RWPE2 (cell line): ENCODE measurements at regions not wholly inside any gene's neighbourhood (a gene's known extent, or its start where the extent isn't known, plus 50 kb on each side); places are given as distances from the start of the nearest gene placed in this dataset.
"Not testable (repeated sequence)": the region's sequence is repeated elsewhere in the genome, so short reads cannot be mapped to it uniquely, and the experiment has no call there.

Experiments
- ATAC-seq: fragments of 200-7000 bp; cut with Tn5 transposase; 3 replicates; pipeline ENCODE4 v1.9.1; 2021; ENCODE audit warnings: low read depth
- DNase-seq: peaks from one replicate; pipeline ENCODE4 v3.0.0-alpha.2; 2020; ENCODE audit warnings: low spot score
- H3K27ac ChIP-seq: fragments of 450-650 bp; 2 replicates; pipeline ENCODE4 v1.5.1; 2017; ENCODE audit warnings: mild to moderate bottlenecking; ENCODE audit not compliant: poor library complexity, severe bottlenecking
- H3K27me3 ChIP-seq: fragments of 250-450 bp; sonication (Bioruptor Pico); 2 replicates; pipeline ENCODE4 v1.5.1; 2021; ENCODE audit warnings: mild to moderate bottlenecking, moderate library complexity; ENCODE audit not compliant: insufficient read depth, poor library complexity, severe bottlenecking
- H3K36me3 ChIP-seq: fragments of 250-450 bp; sonication (Bioruptor Pico); 2 replicates; pipeline ENCODE4 v1.5.1; 2020; ENCODE audit warnings: low read depth, mild to moderate bottlenecking, moderate library complexity
- H3K4me1 ChIP-seq: fragments of 250-450 bp; sonication (Bioruptor Pico); 2 replicates; pipeline ENCODE4 v1.5.1; 2021; ENCODE audit warnings: mild to moderate bottlenecking, moderate library complexity; ENCODE audit not compliant: insufficient read depth, poor library complexity, severe bottlenecking
- H3K4me3 ChIP-seq: fragments of 250-450 bp; sonication (Bioruptor Pico); 2 replicates; pipeline ENCODE4 v1.5.1; 2021; ENCODE audit warnings: mild to moderate bottlenecking, moderate library complexity; ENCODE audit not compliant: severe bottlenecking
- H3K9me3 ChIP-seq: fragments of 250-450 bp; sonication (Bioruptor Pico); 2 replicates; pipeline ENCODE4 v1.5.1; 2021; ENCODE audit warnings: mild to moderate bottlenecking, moderate library complexity; ENCODE audit not compliant: severe bottlenecking
- TF ChIP-seq, protein P1 (sequence below): fragments of 450-650 bp; IDR thresholded peaks from one replicate; pipeline ENCODE4 v1.5.1; 2017; ENCODE audit warnings: mild to moderate bottlenecking, moderate library complexity; ENCODE audit not compliant: poor library complexity, severe bottlenecking

DNA sequence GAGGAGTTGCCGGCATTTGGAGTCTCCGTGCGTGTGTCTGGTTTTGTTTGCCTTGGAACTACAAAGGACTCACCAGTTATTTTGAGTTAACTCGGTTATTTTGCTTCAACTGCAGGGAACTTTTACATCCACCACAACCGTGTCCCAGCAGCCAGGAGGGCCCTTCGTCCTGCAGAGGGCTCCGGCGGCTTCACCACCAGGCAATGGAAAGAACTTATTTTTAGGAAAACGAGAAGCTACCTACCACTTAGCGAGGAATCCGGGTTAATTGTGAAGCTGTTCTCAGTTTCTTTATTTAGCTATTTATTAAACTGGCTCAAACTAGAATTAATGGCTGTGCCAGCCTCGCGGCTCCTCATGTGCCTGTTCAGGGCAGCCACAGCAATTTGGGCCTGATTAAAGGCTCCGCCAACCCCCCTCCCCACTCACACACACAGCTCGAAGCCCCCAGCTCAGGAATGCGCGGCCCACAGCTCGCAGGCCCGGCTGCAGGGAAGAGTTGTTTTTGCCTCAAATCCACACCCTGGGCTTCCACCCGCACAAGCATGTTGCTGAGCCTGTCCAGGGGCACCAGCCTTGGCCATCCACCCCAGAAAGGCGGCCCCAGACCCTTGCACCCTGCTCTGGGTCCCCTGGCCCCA lies 55.9 kb upstream of the FGF3 start:
- no peak overlapping the region for H3K27ac ChIP-seq
- no peaks in the 10 kb centered on the region for H3K4me1 ChIP-seq
- no peak overlapping the region for H3K4me3 ChIP-seq
- H3K36me3 ChIP-seq, result no peaks in the 10 kb centered on the region
- DNase-seq, result no peak
- ATAC-seq, result no peak
- no peaks in the 10 kb centered on the region for H3K9me3 ChIP-seq
- TF ChIP-seq, protein P1, sequence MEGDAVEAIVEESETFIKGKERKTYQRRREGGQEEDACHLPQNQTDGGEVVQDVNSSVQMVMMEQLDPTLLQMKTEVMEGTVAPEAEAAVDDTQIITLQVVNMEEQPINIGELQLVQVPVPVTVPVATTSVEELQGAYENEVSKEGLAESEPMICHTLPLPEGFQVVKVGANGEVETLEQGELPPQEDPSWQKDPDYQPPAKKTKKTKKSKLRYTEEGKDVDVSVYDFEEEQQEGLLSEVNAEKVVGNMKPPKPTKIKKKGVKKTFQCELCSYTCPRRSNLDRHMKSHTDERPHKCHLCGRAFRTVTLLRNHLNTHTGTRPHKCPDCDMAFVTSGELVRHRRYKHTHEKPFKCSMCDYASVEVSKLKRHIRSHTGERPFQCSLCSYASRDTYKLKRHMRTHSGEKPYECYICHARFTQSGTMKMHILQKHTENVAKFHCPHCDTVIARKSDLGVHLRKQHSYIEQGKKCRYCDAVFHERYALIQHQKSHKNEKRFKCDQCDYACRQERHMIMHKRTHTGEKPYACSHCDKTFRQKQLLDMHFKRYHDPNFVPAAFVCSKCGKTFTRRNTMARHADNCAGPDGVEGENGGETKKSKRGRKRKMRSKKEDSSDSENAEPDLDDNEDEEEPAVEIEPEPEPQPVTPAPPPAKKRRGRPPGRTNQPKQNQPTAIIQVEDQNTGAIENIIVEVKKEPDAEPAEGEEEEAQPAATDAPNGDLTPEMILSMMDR, result no peak
- H3K27me3 ChIP-seq, result no peaks in the 10 kb centered on the region

DNA sequence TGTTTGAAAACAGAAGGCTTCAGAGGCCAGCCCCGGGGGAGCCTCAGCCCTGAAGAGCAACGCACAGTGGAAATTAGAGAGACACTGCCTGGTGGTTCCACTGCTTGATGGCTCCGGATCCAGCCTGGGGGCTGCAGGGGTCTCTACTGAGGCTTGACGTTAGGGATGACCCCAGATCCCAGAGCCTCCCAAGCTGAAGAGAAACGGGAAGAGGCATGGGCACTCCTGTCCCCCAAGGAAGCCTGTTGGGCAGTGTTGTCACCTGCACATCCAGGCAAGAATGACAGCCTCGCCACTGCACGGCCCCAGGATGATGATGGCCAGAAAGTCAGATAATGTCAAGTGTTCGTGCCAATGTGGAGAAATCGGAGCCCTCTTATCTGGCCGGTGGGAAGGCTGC lies 56.8 kb upstream of the FGF3 start:
- H3K4me1 ChIP-seq, result no peaks in the 10 kb centered on the region
- no peak for DNase-seq
- no peak overlapping the region for H3K27ac ChIP-seq
- no peaks in the 10 kb centered on the region for H3K27me3 ChIP-seq
- no peak overlapping the region for H3K4me3 ChIP-seq
- TF ChIP-seq, protein P1, result no peak
- no peaks in the 10 kb centered on the region for H3K36me3 ChIP-seq
- no peak for ATAC-seq
- H3K9me3 ChIP-seq, result no peaks in the 10 kb centered on the region

DNA sequence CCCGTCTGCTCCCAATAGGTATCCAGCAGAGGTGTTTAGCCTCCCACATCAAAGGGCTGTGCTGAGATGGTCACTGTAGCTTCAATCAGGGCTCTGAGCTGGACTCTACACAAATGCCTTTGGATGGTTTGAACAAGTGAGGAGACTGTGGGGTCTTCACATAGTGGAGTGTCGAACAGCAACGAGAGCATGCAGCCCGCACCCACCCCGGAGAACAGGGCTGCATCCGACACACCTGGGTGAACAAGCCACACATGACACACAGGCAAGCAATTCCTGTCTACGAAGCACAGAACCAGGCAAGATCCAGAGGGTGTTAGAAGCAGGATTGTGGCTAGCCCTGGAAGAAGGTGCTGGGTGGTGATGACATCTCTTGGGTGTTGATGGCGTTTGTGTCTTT lies 58.0 kb upstream of the FGF3 start:
- Histone ChIP-seq H3K36me3 (no peaks in the 10 kb centered on the region), H3K27me3 (no peaks in the 10 kb centered on the region), H3K9me3 (no peaks in the 10 kb centered on the region), H3K4me3 (no peak overlapping the region), H3K27ac (no peak overlapping the region), H3K4me1 (no peaks in the 10 kb centered on the region)
- TF ChIP-seq, protein P1, result no peak
- DNase-seq (no peak), ATAC-seq (no peak)

DNA sequence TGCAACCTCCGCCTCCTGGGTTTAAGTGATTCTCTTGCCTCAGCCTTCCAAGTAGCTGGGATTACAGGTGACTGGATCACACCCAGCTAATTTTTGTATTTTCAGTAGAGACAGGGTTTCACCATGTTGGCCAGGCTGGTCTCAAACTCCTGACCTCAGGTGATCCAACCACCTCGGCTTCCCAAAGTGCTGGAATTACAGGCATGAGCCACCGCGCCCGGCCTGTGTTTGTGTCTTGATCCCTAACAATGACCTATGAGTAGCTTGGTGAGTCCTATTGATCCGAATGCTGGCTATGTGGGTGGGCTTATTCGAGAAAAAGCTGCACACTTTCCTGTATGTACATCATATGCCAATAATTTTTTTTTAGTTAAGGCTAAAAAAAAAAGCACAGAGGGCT lies 58.5 kb upstream of the FGF3 start:
- H3K4me1 ChIP-seq, H3K27me3 ChIP-seq, ATAC-seq, H3K4me3 ChIP-seq, H3K36me3 ChIP-seq, DNase-seq, H3K27ac ChIP-seq, H3K9me3 ChIP-seq: not testable (repeated sequence)

DNA sequence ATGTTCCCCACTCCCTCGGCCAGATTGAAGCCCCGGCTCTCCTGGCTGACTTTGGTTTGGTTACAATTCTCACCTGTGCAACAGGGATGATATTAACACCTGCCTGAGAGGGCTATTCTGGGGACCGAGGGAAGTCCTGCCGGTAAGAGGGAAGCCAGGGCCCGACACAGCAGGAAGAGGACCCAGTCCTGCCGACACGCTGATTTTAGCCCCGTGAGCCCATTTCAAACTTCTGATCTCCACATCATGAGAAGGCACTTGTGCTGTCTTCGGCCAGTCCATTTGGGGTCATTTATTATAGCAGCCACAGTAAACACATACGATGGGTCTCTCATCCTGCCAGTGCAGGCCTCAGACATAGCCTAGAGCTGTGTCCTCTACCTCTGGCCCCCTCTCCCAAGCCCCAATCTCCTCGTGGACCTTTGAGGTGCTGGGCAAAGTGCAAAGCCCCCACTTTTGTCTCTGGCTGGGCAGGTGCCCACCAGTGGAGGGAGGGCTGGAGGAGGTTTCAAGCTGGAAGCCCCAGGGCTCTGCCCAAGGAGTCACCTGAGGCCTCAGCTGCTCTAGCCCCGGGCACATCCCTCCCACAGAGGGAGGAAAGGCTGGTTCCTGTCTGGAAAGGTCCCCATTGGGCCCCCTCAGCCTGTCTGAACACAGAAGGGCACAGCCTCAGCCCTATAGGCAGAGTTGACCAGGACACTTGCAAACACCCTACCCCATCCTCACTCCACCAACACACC lies 59.1 kb upstream of the FGF3 start:
- Histone ChIP-seq H3K27me3 (no peaks in the 10 kb centered on the region), H3K4me3 (no peak overlapping the region), H3K4me1 (no peaks in the 10 kb centered on the region), H3K9me3 (no peaks in the 10 kb centered on the region), H3K36me3 (no peaks in the 10 kb centered on the region), H3K27ac (no peak overlapping the region)
- ATAC-seq, result no peak
- TF ChIP-seq, protein P1, result no peak
- no peak for DNase-seq
